CD14-positive monocyte (primary cell): ENCODE measurements at regions not wholly inside any gene's neighbourhood (a gene's known extent, or its start where the extent isn't known, plus 50 kb on each side); places are given as distances from the start of the nearest gene placed in this dataset.

Experiments
- DNase-seq, 3 donors: peaks; one replicate each; pipeline ENCODE4 v3.0.0-alpha.2; 2011 to 2022
- H2AFZ ChIP-seq: 2 replicates; pipeline ENCODE4 v1.6.0; 2012; ENCODE audit warnings: mild to moderate bottlenecking, low read depth, low read length, inconsistent platforms; ENCODE audit not compliant: insufficient read depth, poor library complexity, severe bottlenecking
- H3K27ac ChIP-seq, 2 donors: 1 replicate in 1 of 2; 2 replicates in 1 of 2; pipeline ENCODE4 v1.5.1; 2012 to 2013; ENCODE audit warnings: low read length in 2 of 2, control low read depth in 1 of 2, inconsistent platforms in 1 of 2, low read depth in 1 of 2, mild to moderate bottlenecking in 1 of 2
- H3K27me3 ChIP-seq, 2 donors: one replicate each; pipeline versions ENCODE4 v1.6.0 to v1.6.1; 2011 to 2013; ENCODE audit warnings: low read length in 2 of 2; ENCODE audit not compliant: control insufficient read depth in 2 of 2, insufficient read depth in 2 of 2
- H3K36me3 ChIP-seq, 2 donors: replicated peaks in 1 of 2; 1 replicate in 1 of 2; 2 replicates in 1 of 2; pipeline versions ENCODE4 v1.5.1 to v1.6.1; 2012 to 2013; ENCODE audit warnings: low read length in 2 of 2, control low read depth in 1 of 2, inconsistent platforms in 1 of 2, mild to moderate bottlenecking in 1 of 2; ENCODE audit not compliant: insufficient read depth in 2 of 2, control insufficient read depth in 1 of 2
- H3K4me1 ChIP-seq, 2 donors: 1 replicate in 1 of 2; 2 replicates in 1 of 2; pipeline versions ENCODE4 v1.5.1 to v1.6.1; 2012 to 2013; ENCODE audit warnings: low read length in 2 of 2, control low read depth in 1 of 2, inconsistent platforms in 1 of 2, mild to moderate bottlenecking in 1 of 2, moderate library complexity in 1 of 2; ENCODE audit not compliant: insufficient read depth in 2 of 2, control insufficient read depth in 1 of 2
- H3K4me2 ChIP-seq: replicated peaks from 2 replicates; pipeline ENCODE3; 2012; ENCODE audit warnings: low read length, moderate library complexity, mild to moderate bottlenecking; ENCODE audit not compliant: poor library complexity, severe bottlenecking; ENCODE audit errors: extremely low read depth
- H3K4me3 ChIP-seq, 3 experiments: fragments of 200-600 bp in 1 of 3; sonication (generic) in 1 of 3; replicated peaks in 1 of 3; 1 replicate in 2 of 3; 2 replicates in 1 of 3; pipeline ENCODE4 v1.5.1; 2011 to 2013; ENCODE audit warnings: low read length in 3 of 3, mild to moderate bottlenecking in 3 of 3, control low read depth in 2 of 3, low read depth in 2 of 3, inconsistent platforms in 1 of 3, moderate library complexity in 1 of 3
- H3K79me2 ChIP-seq: 2 replicates; pipeline ENCODE4 v1.6.0; 2012; ENCODE audit warnings: mild to moderate bottlenecking, control low read depth, inconsistent platforms, low read length, moderate library complexity; ENCODE audit not compliant: insufficient read depth
- H3K9ac ChIP-seq: 2 replicates; pipeline ENCODE4 v1.6.0; 2017; ENCODE audit warnings: low read length, mild to moderate bottlenecking; ENCODE audit not compliant: insufficient read depth, poor library complexity, severe bottlenecking
- H3K9me3 ChIP-seq, 2 donors: replicated peaks in 1 of 2; 1 replicate in 1 of 2; 2 replicates in 1 of 2; pipeline versions ENCODE4 v1.5.1 to v1.6.1; 2012 to 2013; ENCODE audit warnings: low read length in 2 of 2, control low read depth in 1 of 2; ENCODE audit not compliant: control insufficient read depth in 1 of 2, insufficient read depth in 1 of 2
- H4K20me1 ChIP-seq: 2 replicates; pipeline ENCODE4 v1.6.0; 2012; ENCODE audit warnings: mild to moderate bottlenecking, low read length, control low read depth, moderate library complexity; ENCODE audit not compliant: insufficient read depth
- H3K27ac Mint-ChIP-seq, 7 donors: one replicate each; pipeline ENCODE4 v1.8.0; 2020; ENCODE audit warnings: mild to moderate bottlenecking in 7 of 7, mixed read lengths in 7 of 7, moderate library complexity in 6 of 7, inconsistent platforms in 2 of 7
- H3K27me3 Mint-ChIP-seq, 3 donors: one replicate each; pipeline ENCODE4 v1.8.0; 2021 to 2022; ENCODE audit warnings: low read depth in 3 of 3, mild to moderate bottlenecking in 3 of 3, mixed read lengths in 3 of 3, moderate library complexity in 3 of 3, inconsistent platforms in 1 of 3
- H3K36me3 Mint-ChIP-seq, 2 donors: one replicate each; pipeline ENCODE4 v1.8.0; 2020; ENCODE audit warnings: mixed read lengths in 2 of 2, inconsistent platforms in 1 of 2, mild to moderate bottlenecking in 1 of 2
- H3K4me1 Mint-ChIP-seq: one replicate; pipeline ENCODE4 v1.8.0; 2020; ENCODE audit warnings: mild to moderate bottlenecking, mixed read lengths
- H3K4me3 Mint-ChIP-seq, 2 donors: one replicate each; pipeline ENCODE4 v1.8.0; 2020; ENCODE audit warnings: mild to moderate bottlenecking in 2 of 2, mixed read lengths in 2 of 2, moderate library complexity in 1 of 2
- H3K9me3 Mint-ChIP-seq, 7 donors: one replicate each; pipeline ENCODE4 v1.8.0; 2020 to 2022; ENCODE audit warnings: mixed read lengths in 7 of 7, mild to moderate bottlenecking in 6 of 7, moderate library complexity in 6 of 7, inconsistent platforms in 2 of 7
- CTCF ChIP-seq: fragments of 200-600 bp; IDR thresholded peaks from one replicate; pipeline ENCODE4 v1.8.0; 2022; ENCODE audit warnings: antibody characterized with exemption, mild to moderate bottlenecking
- WGBS: methylation state at CpG from one replicate; pipeline ENCODE4 v1.1.5; 2013; ENCODE audit warnings: missing lambda C conversion rate; ENCODE audit not compliant: insufficient coverage; 5-methylcytosine and 5-hydroxymethylcytosine counted together
- intact Hi-C, 2 donors: fragments of 100-400 bp; cut with micrococcal nuclease; formaldehyde crosslinking; loops; one replicate each; pipeline versions ENCODE4 v1.15.0 to v1.15.1; 2023

DNA sequence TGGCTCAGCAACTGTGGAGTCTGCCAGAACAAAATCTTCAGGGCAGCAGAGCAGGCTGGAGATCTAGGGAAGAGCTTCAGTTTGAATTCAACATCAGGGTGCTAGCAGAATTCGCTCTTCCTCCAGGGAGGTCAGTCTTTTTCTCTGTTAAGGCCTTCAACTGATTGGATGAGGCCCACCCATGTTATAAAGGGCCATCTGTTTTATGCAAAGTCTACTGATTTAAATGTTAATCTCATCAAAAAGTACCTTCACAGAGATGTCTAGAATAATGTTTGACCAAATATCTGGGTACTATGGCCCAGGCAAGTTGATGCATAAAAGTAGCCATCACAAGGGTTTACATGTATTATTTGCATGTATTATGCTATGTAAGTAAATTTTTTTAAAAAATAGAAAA, 378.4 kb downstream of the BTG1 start:
- H3K4me1 Mint-ChIP-seq = no peaks in the 10 kb centered on the region
- H3K79me2 ChIP-seq = no peaks in the 10 kb centered on the region
- intact Hi-C loops = no loop called here
- H3K9ac ChIP-seq = no peak overlapping the region
- no peak overlapping the region for H3K27ac ChIP-seq
- H3K4me2 ChIP-seq = no peak overlapping the region
- H2AFZ ChIP-seq = no peak overlapping the region
- no peaks in the 10 kb centered on the region for H4K20me1 ChIP-seq
- H3K36me3 Mint-ChIP-seq = no peaks in the 10 kb centered on the region
- H3K27ac Mint-ChIP-seq = no peak overlapping the region
- WGBS = no CpG with 5 or more reads among the region's 1 CpG
- H3K36me3 ChIP-seq = no peaks in the 10 kb centered on the region
- DNase-seq = no peak
- no peaks in the 10 kb centered on the region for H3K27me3 ChIP-seq
- TF ChIP-seq CTCF = no peak
- H3K4me1 ChIP-seq = no peaks in the 10 kb centered on the region
- peaks cover 0 to 3% (median 2%) of the 10 kb centered on the region in 7 donors for H3K9me3 Mint-ChIP-seq
- no peaks in the 10 kb centered on the region for H3K9me3 ChIP-seq
- H3K4me3 ChIP-seq = no peak overlapping the region
- no peaks in the 10 kb centered on the region for H3K27me3 Mint-ChIP-seq
- no peak overlapping the region for H3K4me3 Mint-ChIP-seq

- no peak overlapping the region for H2AFZ ChIP-seq
- DNase-seq = no peak
- H3K4me3 ChIP-seq = no peak overlapping the region
- H3K4me1 Mint-ChIP-seq = no peaks in the 10 kb centered on the region
- H3K27me3 ChIP-seq = no peaks in the 10 kb centered on the region
- no peaks in the 10 kb centered on the region for H3K36me3 ChIP-seq
- no peak overlapping the region for H3K9ac ChIP-seq
- H3K4me1 ChIP-seq = no peaks in the 10 kb centered on the region
- no peaks in the 10 kb centered on the region for H3K36me3 Mint-ChIP-seq
- TF ChIP-seq CTCF = no peak
- intact Hi-C loops = no loop called here
- H3K4me2 ChIP-seq = no peak overlapping the region
- peaks cover 0 to 3% (median 2%) of the 10 kb centered on the region in 7 donors for H3K9me3 Mint-ChIP-seq
- no peak overlapping the region for H3K4me3 Mint-ChIP-seq
- H3K9me3 ChIP-seq = no peaks in the 10 kb centered on the region
- no peaks in the 10 kb centered on the region for H4K20me1 ChIP-seq
- no peak overlapping the region for H3K27ac Mint-ChIP-seq
- WGBS = no CpG with 5 or more reads among the region's 1 CpG
- H3K79me2 ChIP-seq = no peaks in the 10 kb centered on the region
- no peaks in the 10 kb centered on the region for H3K27me3 Mint-ChIP-seq
- no peak overlapping the region for H3K27ac ChIP-seq
Observed at GRCh38 chr12:91766454-91766853, 379.2 kb downstream of the BTG1 start.
